ENCODE measurements at regions not wholly inside any gene's neighbourhood (a gene's known extent, or its start where the extent isn't known, plus 50 kb on each side); places are given as distances from the start of the nearest gene placed in this dataset.

GRCh38 chr4:74674750-74675149 lies 119.6 kb downstream of the BTC start:
- DNase-seq (ENCODE audit: extremely low spot score): no peak
- no peak for TF ChIP-seq FOXA1 (IDR thresholded peaks at IDR 0.05)
- no peak for TF ChIP-seq PKNOX1 (IDR thresholded peaks at IDR 0.05)
- no peak for TF ChIP-seq HDGF (IDR thresholded peaks at IDR 0.05; ENCODE audit: borderline replicate concordance)
- TF ChIP-seq FOXM1 (IDR thresholded peaks at IDR 0.05; ENCODE audit: borderline replicate concordance): no peak
- TF ChIP-seq NFRKB (IDR thresholded peaks at IDR 0.05): no peak
- TF ChIP-seq SUZ12 (IDR thresholded peaks at IDR 0.05): no peak
- no peak for TF ChIP-seq L3MBTL2 (conservative IDR thresholded peaks at IDR 0.05)
- TF ChIP-seq TARDBP (IDR thresholded peaks at IDR 0.05): no peak
- ChIA-PET CTCF (interaction anchor here (0.5 to 1.5 kb wide), 5 partner anchors 143 to 728 kb away, joined by 3 to 5 read pairs (median 3); no protein-coding TSS in a partner anchor), POLR2A (no interaction called here)

GRCh38 chr4:74675673-74676279 lies 118.5 kb downstream of the BTC start:
- POLR2A ChIA-PET: no interaction called here
- peak; percentile 65 for DNase-seq (ENCODE audit: extremely low spot score)

GRCh38 chr4:74682567-74683359 lies 111.6 kb downstream of the BTC start:
- TF ChIP-seq FOXA1 (IDR thresholded peaks at IDR 0.05): no peak
- TF ChIP-seq TARDBP (IDR thresholded peaks at IDR 0.05): no peak
- TF ChIP-seq ELF4 (IDR thresholded peaks at IDR 0.05): no peak
- TF ChIP-seq HDGF (IDR thresholded peaks at IDR 0.05; ENCODE audit: borderline replicate concordance): no peak
- no peak for TF ChIP-seq BHLHE40 (IDR thresholded peaks at IDR 0.05; ENCODE audit: borderline replicate concordance)
- no peak for TF ChIP-seq SP1 (IDR thresholded peaks at IDR 0.05)
- no peak for TF ChIP-seq SUZ12 (IDR thresholded peaks at IDR 0.05)
- TF ChIP-seq FOXK2 (IDR thresholded peaks at IDR 0.05): no peak
- TF ChIP-seq PKNOX1 (IDR thresholded peaks at IDR 0.05): no peak
- TF ChIP-seq L3MBTL2 (conservative IDR thresholded peaks at IDR 0.05): no peak
- TF ChIP-seq LEF1 (IDR thresholded peaks at IDR 0.05; ENCODE audit: borderline replicate concordance): no peak
- TF ChIP-seq CTBP1 (IDR thresholded peaks at IDR 0.05; ENCODE audit: borderline replicate concordance): no peak
- no peak for TF ChIP-seq NFRKB (IDR thresholded peaks at IDR 0.05)
- TF ChIP-seq FOXM1 (IDR thresholded peaks at IDR 0.05; ENCODE audit: borderline replicate concordance): no peak
- no peak for TF ChIP-seq ARNT (IDR thresholded peaks at IDR 0.05)
- TF ChIP-seq ZNF384 (IDR thresholded peaks at IDR 0.05): no peak
- POLR2A ChIA-PET: no interaction called here
- CTCF ChIA-PET: no interaction called here
- no peak for DNase-seq (ENCODE audit: extremely low spot score)

More at GRCh38 chr4:74675673-74676279, 118.5 kb downstream of the BTC start:
- CTCF ChIA-PET: interaction anchor here (0.9 to 1.5 kb wide), 4 partner anchors 298 to 369 kb away, joined by 3 to 9 read pairs (median 4); no protein-coding TSS in a partner anchor
- TF ChIP-seq FOXA1 (IDR thresholded peaks at IDR 0.05) (no peak), HDGF (IDR thresholded peaks at IDR 0.05; ENCODE audit: borderline replicate concordance) (no peak), TARDBP (IDR thresholded peaks at IDR 0.05) (no peak), BHLHE40 (IDR thresholded peaks at IDR 0.05; ENCODE audit: borderline replicate concordance) (no peak), ARNT (IDR thresholded peaks at IDR 0.05) (no peak), LEF1 (IDR thresholded peaks at IDR 0.05; ENCODE audit: borderline replicate concordance) (no peak), SUZ12 (IDR thresholded peaks at IDR 0.05) (no peak), FOXK2 (IDR thresholded peaks at IDR 0.05) (no peak), NFRKB (IDR thresholded peaks at IDR 0.05) (no peak), SP1 (IDR thresholded peaks at IDR 0.05) (no peak), CTBP1 (IDR thresholded peaks at IDR 0.05; ENCODE audit: borderline replicate concordance) (no peak), FOXM1 (IDR thresholded peaks at IDR 0.05; ENCODE audit: borderline replicate concordance) (no peak), ELF4 (IDR thresholded peaks at IDR 0.05) (no peak), L3MBTL2 (conservative IDR thresholded peaks at IDR 0.05) (no peak), ZNF384 (IDR thresholded peaks at IDR 0.05) (no peak)

GRCh38 chr4:74692972-74693371 lies 101.4 kb downstream of the BTC start:
- POLR2A ChIA-PET: no interaction called here
- TF ChIP-seq LEF1 (IDR thresholded peaks at IDR 0.05; ENCODE audit: borderline replicate concordance) (no peak), TARDBP (IDR thresholded peaks at IDR 0.05) (no peak), L3MBTL2 (conservative IDR thresholded peaks at IDR 0.05) (no peak), FOXK2 (IDR thresholded peaks at IDR 0.05) (no peak), SUZ12 (IDR thresholded peaks at IDR 0.05) (no peak), ZNF384 (IDR thresholded peaks at IDR 0.05) (no peak), ELF4 (IDR thresholded peaks at IDR 0.05) (no peak), NFRKB (IDR thresholded peaks at IDR 0.05) (no peak), ARNT (IDR thresholded peaks at IDR 0.05) (no peak)
- no peak for DNase-seq (ENCODE audit: extremely low spot score)
- CTCF ChIA-PET: no interaction called here
